Urinary bladder (tissue), 3 donors: ENCODE measurements at regions not wholly inside any gene's neighbourhood (a gene's known extent, or its start where the extent isn't known, plus 50 kb on each side); places are given as distances from the start of the nearest gene placed in this dataset.

Experiments
- DNase-seq: peaks from one replicate; pipeline ENCODE4 v3.0.0-alpha.2; 2015; ENCODE audit errors: extremely low spot score
- H3K27ac ChIP-seq: one replicate; pipeline ENCODE4 v1.5.1; 2013; ENCODE audit warnings: low read depth, mild to moderate bottlenecking, moderate library complexity
- H3K36me3 ChIP-seq: one replicate; pipeline ENCODE4 v1.6.1; 2013; ENCODE audit warnings: mild to moderate bottlenecking, moderate library complexity; ENCODE audit not compliant: insufficient read depth
- H3K4me1 ChIP-seq: one replicate; pipeline ENCODE4 v1.6.1; 2013; ENCODE audit warnings: mild to moderate bottlenecking, moderate library complexity; ENCODE audit not compliant: insufficient read depth
- H3K4me3 ChIP-seq: one replicate; pipeline ENCODE4 v1.5.1; 2013; ENCODE audit warnings: low read depth, low read length
- WGBS: extraction: QIAGEN DNeasy Blood & Tissue Kit; methylation state at CpG from one replicate; pipeline ENCODE4 v1.1.7; 2013; 5-methylcytosine and 5-hydroxymethylcytosine counted together
- donor health status: healthy with polysubstance abuse.
- donor health status: healthy.

DNA sequence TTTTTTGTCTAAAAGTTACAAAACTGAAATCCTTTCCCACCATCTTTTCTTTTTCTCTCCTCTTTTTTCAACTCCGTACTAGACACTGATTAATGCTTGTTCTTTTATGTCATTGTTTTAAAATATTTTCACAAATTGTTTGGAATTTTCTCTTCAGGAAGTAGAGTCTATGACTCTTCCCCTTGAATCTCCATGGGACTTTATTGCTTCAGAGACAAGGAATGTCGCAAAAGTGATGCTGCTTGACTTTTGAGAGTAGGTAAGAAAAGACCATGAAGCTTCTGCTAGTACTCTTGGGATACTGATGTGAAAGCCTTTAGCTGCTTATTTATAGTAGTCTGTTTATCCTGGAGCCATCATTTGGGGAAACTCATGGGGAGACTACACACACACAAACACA lies 260.1 kb upstream of the SLC10A2 start:
- 91% methylated on average over 2 of the region's 2 CpGs for WGBS
- Histone ChIP-seq H3K4me3 (no peak overlapping the region), H3K36me3 (no peaks in the 10 kb centered on the region), H3K4me1 (no peaks in the 10 kb centered on the region), H3K27ac (no peak overlapping the region)
- DNase-seq, result no peak

DNA sequence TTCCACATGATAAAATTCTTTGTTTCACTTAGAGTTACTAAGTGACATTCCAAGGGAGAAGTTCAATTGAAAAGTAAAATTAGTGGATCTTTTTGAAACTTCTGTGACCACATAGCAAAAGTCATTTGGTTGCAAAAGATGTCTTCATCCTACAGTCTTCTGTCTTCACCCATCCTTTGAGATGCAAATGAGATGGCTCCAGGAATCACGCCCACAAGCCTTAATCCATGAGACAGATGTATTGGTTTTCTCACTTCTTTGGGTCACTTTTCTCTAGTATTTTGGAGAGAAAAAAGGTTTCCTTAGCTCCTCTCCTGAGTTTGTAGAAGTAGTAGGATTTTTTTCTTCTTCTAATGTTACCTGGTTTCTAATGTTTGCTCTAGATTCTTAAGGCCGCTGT lies 259.5 kb upstream of the SLC10A2 start:
- H3K27ac ChIP-seq, result no peak overlapping the region
- 98% methylated on average over 2 of the region's 2 CpGs for WGBS
- DNase-seq, result no peak
- H3K36me3 ChIP-seq, result no peaks in the 10 kb centered on the region
- no peak overlapping the region for H3K4me3 ChIP-seq
- H3K4me1 ChIP-seq, result no peaks in the 10 kb centered on the region

DNA sequence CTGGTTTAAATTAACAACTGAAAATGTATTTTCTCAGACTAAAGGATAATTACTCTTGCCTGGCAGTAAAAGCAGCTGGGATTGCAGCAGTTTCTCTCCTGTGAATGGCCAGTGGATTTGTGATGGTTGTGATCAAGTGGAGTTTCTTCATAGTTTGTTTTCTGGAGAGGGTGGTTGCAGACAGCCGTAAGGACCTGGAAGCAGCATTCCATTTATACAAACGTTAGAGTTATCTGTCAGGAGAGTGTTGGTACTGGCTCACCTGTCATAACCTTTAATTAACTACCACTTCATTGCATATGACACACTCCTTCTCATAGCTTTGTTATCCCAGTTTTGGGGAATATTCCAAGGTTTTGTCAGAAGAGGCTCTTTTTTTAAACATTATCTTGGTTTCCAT lies 258.4 kb upstream of the SLC10A2 start:
- no peak overlapping the region for H3K27ac ChIP-seq
- H3K4me1 ChIP-seq, result no peaks in the 10 kb centered on the region
- no peak for DNase-seq
- H3K36me3 ChIP-seq, result no peaks in the 10 kb centered on the region
- no peak overlapping the region for H3K4me3 ChIP-seq
- WGBS, result 50% methylated on average over 2 of the region's 2 CpGs

DNA sequence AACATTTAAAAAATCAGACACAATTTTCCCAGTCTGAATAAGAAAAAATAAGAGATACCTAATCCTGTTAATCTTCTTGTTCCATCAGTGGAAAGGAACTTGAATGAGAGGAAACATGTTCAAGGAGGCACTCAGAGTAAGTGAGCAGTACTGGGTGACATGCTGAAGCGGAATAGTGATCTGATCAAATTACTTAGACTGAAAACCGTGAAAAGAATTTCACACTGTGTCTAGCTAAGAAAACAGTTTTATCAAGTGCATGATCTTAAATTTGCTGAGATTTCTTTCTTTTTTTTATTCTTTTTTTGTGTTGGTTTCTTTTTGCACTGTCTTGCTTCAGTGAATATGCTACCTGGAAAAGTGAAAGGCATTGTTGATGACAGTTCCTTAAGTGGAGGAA lies 249.5 kb upstream of the SLC10A2 start:
- no peak overlapping the region for H3K4me3 ChIP-seq
- WGBS, result 89% methylated on average over 2 of the region's 2 CpGs
- H3K36me3 ChIP-seq, result no peaks in the 10 kb centered on the region
- DNase-seq, result no peak
- H3K4me1 ChIP-seq, result no peaks in the 10 kb centered on the region
- H3K27ac ChIP-seq, result no peak overlapping the region

DNA sequence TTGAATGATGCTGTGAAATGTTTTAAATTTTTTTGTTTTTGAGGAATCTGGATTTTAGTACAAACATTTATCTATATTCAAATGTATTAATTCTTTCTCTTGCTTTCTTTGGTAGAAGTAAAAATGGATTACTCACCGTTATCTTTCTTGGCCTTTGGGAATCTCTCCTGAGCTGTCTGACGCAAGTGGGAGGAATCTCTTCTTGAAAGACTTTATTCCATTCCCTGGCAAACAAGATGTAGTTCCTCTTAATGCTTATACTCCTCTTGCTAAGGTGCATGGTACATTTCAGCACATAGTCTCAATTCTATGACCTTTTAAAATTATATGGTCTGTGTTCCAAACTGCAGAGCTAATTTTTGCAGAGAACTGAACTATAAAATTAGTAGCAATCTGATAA lies 246.2 kb upstream of the SLC10A2 start:
- WGBS, result 78% methylated on average over 2 of the region's 2 CpGs
- H3K36me3 ChIP-seq, result no peaks in the 10 kb centered on the region
- H3K4me1 ChIP-seq, result no peaks in the 10 kb centered on the region
- no peak overlapping the region for H3K4me3 ChIP-seq
- no peak for DNase-seq
- no peak overlapping the region for H3K27ac ChIP-seq

DNA sequence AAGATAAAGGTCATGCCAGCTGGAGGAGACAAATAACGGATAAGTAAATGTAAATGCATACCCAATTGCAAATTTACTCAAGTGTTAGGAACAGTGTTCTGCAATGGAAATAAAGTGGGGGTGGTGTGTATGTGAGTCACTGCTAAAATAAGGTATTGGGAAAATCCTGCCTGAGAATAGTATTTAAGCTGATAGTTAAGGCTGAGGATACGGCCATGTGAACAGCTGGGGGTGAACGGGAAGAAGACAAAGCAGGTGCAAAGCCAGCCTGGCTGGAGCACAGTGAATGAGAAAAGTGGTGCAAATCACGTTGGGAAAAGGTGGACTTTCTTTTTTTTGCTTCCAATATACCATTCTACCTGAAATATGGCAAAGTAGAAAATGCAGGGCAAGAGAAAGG lies 242.4 kb upstream of the SLC10A2 start:
- Histone ChIP-seq H3K4me1 (no peaks in the 10 kb centered on the region), H3K4me3 (no peak overlapping the region), H3K36me3 (no peaks in the 10 kb centered on the region), H3K27ac (no peak overlapping the region)
- DNase-seq, result no peak
- 85% methylated on average over 4 of the region's 4 CpGs for WGBS

DNA sequence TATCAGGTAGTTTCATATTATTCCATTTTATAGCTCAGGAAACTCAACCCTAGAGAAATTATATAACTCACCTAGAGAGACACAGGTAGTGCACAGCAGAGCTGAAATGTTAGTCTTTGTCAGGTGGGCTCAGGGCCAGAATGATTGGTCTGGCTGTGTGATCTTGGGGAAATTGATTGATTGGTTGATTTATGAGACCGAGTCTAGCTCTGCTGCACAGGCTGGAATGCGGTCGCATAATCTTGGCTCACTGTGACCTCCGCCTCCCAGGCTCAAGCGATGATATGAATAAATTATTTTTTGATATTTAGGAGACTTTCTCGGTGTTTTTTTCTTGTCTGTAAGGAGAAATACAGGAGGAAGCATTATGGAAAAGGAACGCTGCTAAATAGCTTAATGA lies 239.9 kb upstream of the SLC10A2 start:
- no peak overlapping the region for H3K4me3 ChIP-seq
- H3K36me3 ChIP-seq, result no peaks in the 10 kb centered on the region
- no peak for DNase-seq
- H3K27ac ChIP-seq, result no peak overlapping the region
- no peaks in the 10 kb centered on the region for H3K4me1 ChIP-seq
- 93% methylated on average over 7 of the region's 7 CpGs for WGBS

DNA sequence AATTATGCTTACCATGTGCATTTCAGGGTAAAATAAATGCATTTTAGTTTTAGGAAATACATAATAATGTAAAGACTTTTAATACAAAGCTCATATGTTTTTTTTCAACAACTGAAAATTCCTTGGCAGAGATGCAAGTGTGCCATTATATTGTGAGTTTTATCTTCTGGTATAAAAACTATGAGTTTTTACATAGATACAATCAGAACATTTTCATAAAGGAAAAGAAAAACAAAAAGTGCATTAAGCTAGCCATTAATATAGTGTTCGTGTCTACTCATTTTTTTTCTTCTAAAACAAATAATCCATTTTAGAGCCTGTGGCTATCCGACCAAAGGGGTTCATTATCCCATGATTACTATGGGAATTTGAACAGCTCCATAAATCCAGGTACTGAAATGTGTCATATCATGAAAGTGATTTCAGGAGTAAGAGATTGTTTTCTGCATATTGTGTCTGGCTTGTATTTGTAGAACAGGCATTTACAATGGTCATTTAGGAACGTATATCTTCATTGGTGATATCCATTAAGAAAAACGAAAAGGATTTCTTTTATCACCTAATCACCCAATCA lies 236.9 kb upstream of the SLC10A2 start:
- Histone ChIP-seq H3K27ac (no peak overlapping the region), H3K36me3 (no peaks in the 10 kb centered on the region), H3K4me1 (no peaks in the 10 kb centered on the region), H3K4me3 (no peak overlapping the region)
- DNase-seq, result no peak
- 69% methylated on average over 4 of the region's 4 CpGs for WGBS

DNA sequence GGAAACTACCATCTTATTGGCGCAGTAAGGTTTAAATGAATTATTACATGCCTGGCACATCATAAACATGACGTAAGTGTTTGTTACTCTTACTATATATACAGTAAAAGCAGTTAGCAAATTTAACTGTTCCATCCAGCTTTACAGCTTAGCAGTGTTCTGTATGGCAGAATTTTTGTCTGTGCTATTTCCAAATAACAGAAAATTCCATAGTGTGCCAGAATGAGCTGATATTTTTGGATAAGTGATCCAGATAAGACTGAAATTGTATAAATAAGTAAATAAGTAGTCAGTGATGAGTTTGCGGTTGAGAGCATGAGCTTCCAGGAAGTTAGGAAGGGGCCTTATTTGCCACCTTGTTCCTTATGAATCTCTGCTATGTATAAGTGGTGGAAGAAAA lies 236.5 kb upstream of the SLC10A2 start:
- H3K4me1 ChIP-seq, result no peaks in the 10 kb centered on the region
- no peak for DNase-seq
- 57% methylated on average over 3 of the region's 3 CpGs for WGBS
- no peak overlapping the region for H3K27ac ChIP-seq
- H3K36me3 ChIP-seq, result no peaks in the 10 kb centered on the region
- no peak overlapping the region for H3K4me3 ChIP-seq

DNA sequence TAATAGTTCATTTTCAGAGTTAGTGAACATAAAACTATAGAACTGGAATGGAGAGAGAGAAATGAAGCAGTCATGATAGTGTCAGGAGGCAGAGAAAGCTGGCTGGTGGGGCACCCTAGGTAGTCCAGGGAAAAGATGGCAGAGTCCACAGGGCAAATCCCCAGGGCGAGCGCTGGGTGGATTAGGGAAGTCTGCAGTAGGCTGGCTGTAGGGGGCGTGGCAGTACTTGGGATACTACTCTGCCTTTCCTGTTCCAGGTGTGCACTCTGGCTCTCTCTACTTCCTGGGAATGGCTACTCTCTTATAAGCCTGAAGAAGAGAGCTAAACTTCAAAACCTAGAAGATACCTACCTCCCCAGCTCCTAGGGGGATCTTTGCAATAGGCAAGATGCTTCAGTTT lies 232.9 kb upstream of the SLC10A2 start:
- DNase-seq, result no peak
- 83% methylated on average over 3 of the region's 3 CpGs for WGBS
- H3K36me3 ChIP-seq, result no peaks in the 10 kb centered on the region
- H3K4me3 ChIP-seq, result no peak overlapping the region
- H3K4me1 ChIP-seq, result no peaks in the 10 kb centered on the region
- no peak overlapping the region for H3K27ac ChIP-seq

DNA sequence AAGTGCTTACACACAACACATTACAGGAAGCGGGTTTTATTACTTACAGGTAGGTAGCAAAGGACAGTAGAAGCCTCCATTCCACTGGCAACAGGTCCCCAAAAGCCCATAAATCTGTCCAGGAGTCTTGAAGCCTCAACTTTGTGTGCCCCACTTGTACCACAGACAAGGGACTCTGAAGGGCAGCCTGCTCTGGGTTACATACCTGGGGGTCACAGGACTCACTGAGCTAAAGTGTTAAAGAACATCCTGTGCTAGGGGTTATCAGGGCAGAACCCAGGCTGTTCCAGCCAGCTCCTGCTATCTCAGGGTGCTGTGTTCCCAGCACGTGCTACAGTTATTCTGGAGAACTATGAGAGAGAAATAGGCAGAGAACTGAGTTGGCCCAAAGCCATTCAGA lies 230.9 kb upstream of the SLC10A2 start:
- DNase-seq, result no peak
- Histone ChIP-seq H3K4me1 (no peaks in the 10 kb centered on the region), H3K27ac (no peak overlapping the region), H3K4me3 (no peak overlapping the region), H3K36me3 (no peaks in the 10 kb centered on the region)
- WGBS, result 82% methylated on average over 2 of the region's 2 CpGs

DNA sequence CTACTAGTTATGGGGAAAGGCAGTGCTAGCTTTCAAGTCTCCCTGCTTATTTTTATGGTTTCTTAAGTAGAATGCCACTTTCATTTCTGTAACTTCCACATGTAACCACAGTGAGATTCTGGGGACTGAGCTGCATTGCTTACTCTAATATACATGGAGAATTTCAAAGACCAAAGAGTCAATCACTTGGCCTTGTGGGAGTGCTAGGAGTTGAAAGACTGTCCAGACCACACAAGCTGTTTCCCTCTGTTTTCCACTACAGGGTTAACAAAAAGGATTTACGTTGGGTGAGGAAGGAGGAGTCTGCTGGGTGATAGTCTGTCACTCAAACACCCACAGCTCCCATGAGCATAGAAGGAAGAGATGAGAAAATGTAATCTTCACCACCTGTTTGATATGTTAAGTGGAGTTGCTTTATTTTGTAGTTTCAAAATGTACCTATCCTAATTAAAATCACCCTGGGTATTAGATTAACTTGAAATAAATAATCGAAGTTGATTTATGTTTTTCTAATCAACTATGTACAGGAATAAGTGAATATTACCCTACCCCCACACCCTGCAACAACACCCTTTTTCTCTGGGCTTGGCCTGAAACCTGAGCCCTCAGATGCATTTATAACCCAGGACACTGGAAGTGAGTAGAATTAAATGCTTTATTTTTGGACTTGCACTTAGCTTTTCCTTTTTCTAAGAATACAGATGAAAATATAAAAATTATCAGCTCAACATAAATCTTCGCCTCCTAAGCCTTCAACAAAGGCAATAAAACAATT lies 225.8 kb upstream of the SLC10A2 start:
- H3K4me3 ChIP-seq, result no peak overlapping the region
- no peaks in the 10 kb centered on the region for H3K36me3 ChIP-seq
- DNase-seq, result no peak
- WGBS, result 62% methylated on average over 3 of the region's 3 CpGs
- no peaks in the 10 kb centered on the region for H3K4me1 ChIP-seq
- H3K27ac ChIP-seq, result no peak overlapping the region

DNA sequence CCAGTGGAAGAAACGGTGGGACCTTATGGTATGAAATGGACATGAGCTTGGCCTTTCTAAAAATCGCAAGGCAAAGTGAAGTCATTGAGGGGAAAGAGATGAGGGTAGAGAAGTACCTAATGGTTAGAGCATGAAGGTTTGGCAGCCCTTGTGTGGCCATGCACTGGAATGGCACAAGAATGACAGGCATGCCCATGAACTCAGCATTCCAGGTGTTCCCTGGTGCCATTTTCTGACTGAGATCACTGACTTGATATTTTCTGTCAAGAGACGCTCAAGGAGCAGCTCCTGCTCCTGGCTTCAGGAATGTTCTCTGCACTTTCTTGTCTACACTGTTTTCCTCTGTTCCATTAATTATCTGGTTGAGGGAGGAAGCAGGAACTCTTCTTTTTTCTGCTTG lies 225.0 kb upstream of the SLC10A2 start:
- Histone ChIP-seq H3K36me3 (no peaks in the 10 kb centered on the region), H3K4me1 (no peaks in the 10 kb centered on the region), H3K27ac (no peak overlapping the region), H3K4me3 (no peak overlapping the region)
- DNase-seq, result no peak
- 90% methylated on average over 3 of the region's 3 CpGs for WGBS

DNA sequence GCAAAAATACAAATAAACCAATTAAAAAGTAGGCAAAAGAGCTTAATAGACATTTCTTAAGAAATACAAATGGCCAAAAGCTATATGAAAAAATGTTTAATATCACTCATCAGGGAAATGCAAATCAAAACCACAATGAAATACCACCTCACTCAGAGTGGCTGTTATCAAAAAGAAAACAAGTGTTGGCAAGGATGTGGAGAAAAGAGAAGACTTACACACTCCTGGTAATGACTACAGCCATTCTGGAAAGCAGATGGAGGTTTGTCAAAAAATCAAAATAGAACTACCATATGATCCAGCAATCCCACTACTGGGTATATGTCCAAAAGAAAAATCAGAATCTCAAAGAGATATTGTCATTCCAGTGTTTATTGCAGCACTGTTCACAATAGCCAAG lies 223.5 kb upstream of the SLC10A2 start:
- Histone ChIP-seq H3K4me3 (no peak overlapping the region), H3K4me1 (no peaks in the 10 kb centered on the region), H3K36me3 (no peaks in the 10 kb centered on the region), H3K27ac (no peak overlapping the region)
- DNase-seq, result no peak

DNA sequence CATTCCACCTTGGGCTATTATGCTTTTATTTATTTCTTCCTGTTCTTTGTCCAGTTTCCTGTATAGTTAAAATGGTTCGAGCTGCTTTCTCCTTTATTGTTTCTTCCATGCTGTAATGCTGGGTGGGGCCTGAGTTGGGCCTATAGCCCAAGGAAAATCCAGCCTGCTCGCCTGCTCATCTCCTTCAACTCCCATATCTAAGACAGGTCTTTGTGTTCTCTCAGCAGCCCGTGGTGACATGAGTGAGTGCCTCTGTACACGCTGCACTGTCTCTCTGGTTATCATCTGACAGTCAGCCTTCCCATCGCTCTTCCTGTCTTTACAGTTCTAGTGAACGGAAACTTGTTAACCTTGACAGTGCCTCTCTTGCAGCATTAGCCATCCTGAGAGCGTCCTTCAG lies 221.9 kb upstream of the SLC10A2 start:
- no peak for DNase-seq
- 51% methylated on average over 7 of the region's 7 CpGs for WGBS
- Histone ChIP-seq H3K36me3 (no peaks in the 10 kb centered on the region), H3K4me1 (no peaks in the 10 kb centered on the region), H3K27ac (no peak overlapping the region), H3K4me3 (no peak overlapping the region)
